ENCODE measurements at regions not wholly inside any gene's neighbourhood (a gene's known extent, or its start where the extent isn't known, plus 50 kb on each side); places are given as distances from the start of the nearest gene placed in this dataset.

DNA sequence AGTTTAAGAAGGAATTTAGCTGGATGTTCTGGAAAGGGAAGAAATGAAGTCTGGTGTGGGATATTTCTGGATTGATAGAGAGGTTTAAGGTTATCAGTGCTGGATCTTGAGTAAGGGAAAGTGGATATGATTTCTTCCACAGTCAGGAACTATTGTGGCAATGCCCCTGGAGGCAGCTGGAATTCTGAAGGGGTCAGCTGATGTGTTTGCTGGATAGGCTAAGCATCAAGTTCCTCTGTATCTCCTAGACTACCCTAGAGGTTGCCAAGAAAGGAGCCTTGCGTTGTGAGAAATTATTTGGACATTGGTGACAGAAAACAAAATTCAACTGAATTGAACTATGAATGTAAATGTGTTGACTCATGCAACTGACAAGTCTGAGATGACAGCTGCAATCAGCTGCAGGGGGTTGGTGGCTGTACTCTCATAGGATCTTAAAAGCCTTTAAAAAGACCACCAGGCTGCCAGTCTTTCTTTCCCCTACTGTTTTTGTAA, 244.4 kb downstream of the ATXN7L3B start:
- TF ChIP-seq, protein P1, sequence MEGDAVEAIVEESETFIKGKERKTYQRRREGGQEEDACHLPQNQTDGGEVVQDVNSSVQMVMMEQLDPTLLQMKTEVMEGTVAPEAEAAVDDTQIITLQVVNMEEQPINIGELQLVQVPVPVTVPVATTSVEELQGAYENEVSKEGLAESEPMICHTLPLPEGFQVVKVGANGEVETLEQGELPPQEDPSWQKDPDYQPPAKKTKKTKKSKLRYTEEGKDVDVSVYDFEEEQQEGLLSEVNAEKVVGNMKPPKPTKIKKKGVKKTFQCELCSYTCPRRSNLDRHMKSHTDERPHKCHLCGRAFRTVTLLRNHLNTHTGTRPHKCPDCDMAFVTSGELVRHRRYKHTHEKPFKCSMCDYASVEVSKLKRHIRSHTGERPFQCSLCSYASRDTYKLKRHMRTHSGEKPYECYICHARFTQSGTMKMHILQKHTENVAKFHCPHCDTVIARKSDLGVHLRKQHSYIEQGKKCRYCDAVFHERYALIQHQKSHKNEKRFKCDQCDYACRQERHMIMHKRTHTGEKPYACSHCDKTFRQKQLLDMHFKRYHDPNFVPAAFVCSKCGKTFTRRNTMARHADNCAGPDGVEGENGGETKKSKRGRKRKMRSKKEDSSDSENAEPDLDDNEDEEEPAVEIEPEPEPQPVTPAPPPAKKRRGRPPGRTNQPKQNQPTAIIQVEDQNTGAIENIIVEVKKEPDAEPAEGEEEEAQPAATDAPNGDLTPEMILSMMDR (IDR thresholded peaks at IDR 0.05), result no peak
- intact Hi-C loops (cut with micrococcal nuclease), result no loop called here
- Mint-ChIP-seq H3K9me3 (no peaks in the 10 kb centered on the region), H3K36me3 (ENCODE audit: low read depth) (no peaks in the 10 kb centered on the region), H3K4me3 (no peak overlapping the region), H3K4me1 (no peaks in the 10 kb centered on the region), H3K27me3 (no peaks in the 10 kb centered on the region), H3K27ac (no peak overlapping the region)
- CTCF ChIA-PET, result no interaction called here
- ATAC-seq (ENCODE audit: low read depth) (no peak), DNase-seq (no peak)
- POLR2A ChIA-PET, result no interaction called here

DNA sequence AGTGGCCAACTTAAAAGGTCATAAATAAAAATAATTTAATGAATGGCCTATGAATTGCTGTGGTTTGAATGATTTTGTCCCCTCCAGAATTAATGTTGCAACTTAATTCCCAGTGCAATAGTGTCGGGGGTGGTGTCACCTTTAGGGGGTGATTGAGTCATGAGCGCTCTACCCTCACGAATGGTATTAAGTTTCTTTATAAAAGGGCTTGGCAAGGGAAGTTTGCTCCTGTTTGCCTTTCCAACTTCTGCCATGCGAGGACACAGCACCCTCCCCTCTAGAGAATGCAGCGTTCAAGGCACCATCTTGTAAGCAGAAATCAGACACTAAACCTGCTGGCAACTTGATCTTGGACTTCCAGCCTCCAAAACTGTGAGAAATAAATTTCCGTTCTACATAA, 253.3 kb downstream of the ATXN7L3B start:
- Mint-ChIP-seq H3K9me3 (peaks cover 3% of the 10 kb centered on the region), H3K36me3 (ENCODE audit: low read depth) (no peaks in the 10 kb centered on the region), H3K4me1 (no peaks in the 10 kb centered on the region), H3K27me3 (no peaks in the 10 kb centered on the region), H3K27ac (no peak overlapping the region), H3K4me3 (no peak overlapping the region)
- intact Hi-C loops (cut with micrococcal nuclease), result no loop called here
- CTCF ChIA-PET, result no interaction called here
- ATAC-seq (ENCODE audit: low read depth), result no peak
- POLR2A ChIA-PET, result no interaction called here
- TF ChIP-seq, protein P1 (IDR thresholded peaks at IDR 0.05), result no peak
- DNase-seq, result no peak

DNA sequence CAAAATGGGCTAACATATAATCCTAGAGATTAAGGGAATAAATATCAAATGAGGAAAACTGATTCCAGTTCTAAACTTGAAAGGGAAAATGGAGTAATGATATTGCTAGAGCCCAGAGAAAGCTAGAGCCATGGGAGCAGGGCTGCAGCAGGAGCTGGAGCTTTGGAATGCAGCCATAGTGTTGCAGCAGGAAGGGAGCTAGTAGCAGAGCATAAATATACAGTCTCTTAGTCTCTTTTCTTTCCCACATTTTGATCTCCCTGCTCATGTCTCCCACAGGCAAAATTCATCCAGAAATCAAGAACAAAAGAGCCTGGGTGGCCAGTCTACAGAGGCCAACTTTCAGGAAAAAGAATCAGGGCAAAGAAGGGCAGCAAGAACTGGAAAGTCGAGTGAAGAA, 253.7 kb downstream of the ATXN7L3B start:
- ATAC-seq (ENCODE audit: low read depth), result no peak

DNA sequence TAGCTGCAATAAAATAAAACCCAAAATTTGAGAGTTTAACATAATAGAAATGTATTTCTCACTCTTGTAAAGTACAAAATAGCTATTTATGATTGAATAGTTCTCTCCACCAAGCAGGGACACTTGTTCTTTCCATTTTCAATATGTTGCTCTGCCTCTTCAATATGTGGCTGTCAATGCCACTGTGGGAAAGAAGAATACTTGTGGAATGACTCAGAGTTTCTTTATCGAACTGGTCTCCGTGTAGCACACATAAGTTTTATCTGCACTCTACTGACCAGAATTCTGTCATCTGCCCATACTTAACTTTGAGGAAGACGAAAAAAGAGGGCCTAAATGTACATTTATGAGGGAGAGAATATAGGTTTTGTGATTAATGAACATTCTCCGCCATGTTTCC, 256.9 kb downstream of the ATXN7L3B start:
- DNase-seq (no peak), ATAC-seq (ENCODE audit: low read depth) (no peak)
- H3K4me1 Mint-ChIP-seq, result no peaks in the 10 kb centered on the region
- no peak overlapping the region for H3K4me3 Mint-ChIP-seq
- no peaks in the 10 kb centered on the region for H3K27me3 Mint-ChIP-seq
- intact Hi-C loops (cut with micrococcal nuclease), result no loop called here
- no peak overlapping the region for H3K27ac Mint-ChIP-seq
- CTCF ChIA-PET, result no interaction called here
- POLR2A ChIA-PET, result no interaction called here
- TF ChIP-seq, protein P1 (IDR thresholded peaks at IDR 0.05), result no peak
- peaks cover 3% of the 10 kb centered on the region for H3K9me3 Mint-ChIP-seq
- no peaks in the 10 kb centered on the region for H3K36me3 Mint-ChIP-seq (ENCODE audit: low read depth)

More for the DNA sequence above, 253.7 kb downstream of the ATXN7L3B start:
- H3K4me1 Mint-ChIP-seq, result no peaks in the 10 kb centered on the region
- peaks cover 3% of the 10 kb centered on the region for H3K9me3 Mint-ChIP-seq
- no peaks in the 10 kb centered on the region for H3K36me3 Mint-ChIP-seq (ENCODE audit: low read depth)
- no peak overlapping the region for H3K4me3 Mint-ChIP-seq
- ChIA-PET POLR2A (no interaction called here), CTCF (no interaction called here)
- H3K27ac Mint-ChIP-seq, result no peak overlapping the region
- no peak for DNase-seq
- intact Hi-C loops (cut with micrococcal nuclease), result no loop called here
- no peaks in the 10 kb centered on the region for H3K27me3 Mint-ChIP-seq
- TF ChIP-seq, protein P1 (IDR thresholded peaks at IDR 0.05), result no peak

DNA sequence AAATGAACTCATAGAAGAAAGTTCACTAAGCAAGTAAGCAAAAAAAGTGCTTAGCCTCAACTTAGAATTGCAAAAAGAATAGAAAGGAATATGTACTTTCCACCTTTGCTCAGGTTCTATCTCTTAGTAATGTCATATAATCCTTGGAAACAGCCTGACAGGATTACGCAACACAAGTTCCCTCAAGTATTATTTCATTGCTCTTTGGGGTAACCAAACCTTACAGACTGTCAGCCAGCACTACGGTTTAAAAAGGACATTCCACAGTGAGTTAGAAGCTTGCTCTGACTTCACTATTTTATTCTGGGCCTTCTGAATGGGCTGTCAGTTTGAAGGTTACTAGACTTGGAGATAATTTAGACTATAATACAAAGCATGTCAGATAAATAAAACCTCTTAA, 264.0 kb downstream of the ATXN7L3B start:
- TF ChIP-seq, protein P1 (IDR thresholded peaks at IDR 0.05), result no peak
- H3K27ac Mint-ChIP-seq, result no peak overlapping the region
- POLR2A ChIA-PET, result no interaction called here
- H3K4me3 Mint-ChIP-seq, result no peak overlapping the region
- no peaks in the 10 kb centered on the region for H3K4me1 Mint-ChIP-seq
- no peak for ATAC-seq (ENCODE audit: low read depth)
- intact Hi-C loops (cut with micrococcal nuclease), result no loop called here
- DNase-seq, result no peak
- no peaks in the 10 kb centered on the region for H3K9me3 Mint-ChIP-seq
- H3K27me3 Mint-ChIP-seq, result no peaks in the 10 kb centered on the region
- H3K36me3 Mint-ChIP-seq (ENCODE audit: low read depth), result no peaks in the 10 kb centered on the region
- CTCF ChIA-PET, result no interaction called here

All from activated B cell treated with CpG ODN at 0.5 μM for 24 hours (primary cell).